ENCODE measurements at regions not wholly inside any gene's neighbourhood (a gene's known extent, or its start where the extent isn't known, plus 50 kb on each side); places are given as distances from the start of the nearest gene placed in this dataset.
"Not testable (repeated sequence)": the region's sequence is repeated elsewhere in the genome, so short reads cannot be mapped to it uniquely, and the experiment has no call there.

GRCh38 chr1:146376309-146376707 is 147.5 kb upstream of the NOTCH2NLA start:
- TF ChIP-seq FOXA1 (IDR thresholded peaks at IDR 0.05); BHLHE40 (IDR thresholded peaks at IDR 0.05; ENCODE audit: borderline replicate concordance); SP1 (IDR thresholded peaks at IDR 0.05); ELF4 (IDR thresholded peaks at IDR 0.05); TARDBP (IDR thresholded peaks at IDR 0.05); CTBP1 (IDR thresholded peaks at IDR 0.05; ENCODE audit: borderline replicate concordance); ZNF384 (IDR thresholded peaks at IDR 0.05); ARNT (IDR thresholded peaks at IDR 0.05); SUZ12 (IDR thresholded peaks at IDR 0.05); HDGF (IDR thresholded peaks at IDR 0.05; ENCODE audit: borderline replicate concordance): not testable (repeated sequence)
- peak; percentile 66 for TF ChIP-seq L3MBTL2 (conservative IDR thresholded peaks at IDR 0.05)
